Esophagus squamous epithelium (tissue), 4 donors: ENCODE measurements at regions not wholly inside any gene's neighbourhood (a gene's known extent, or its start where the extent isn't known, plus 50 kb on each side); places are given as distances from the start of the nearest gene placed in this dataset.

ENCODE experiments used
- POLR2A ChIP-seq, 4 donors: fragments of 450-650 bp; IDR thresholded peaks; one replicate each; pipeline ENCODE4 v1.6.1; 2017; ENCODE audit warnings: antibody characterized with exemption in 4 of 4, mild to moderate bottlenecking in 4 of 4, moderate library complexity in 3 of 4
- TF ChIP-seq, protein P1 (sequence below), 6 experiments: fragments of 450-650 bp in 4 of 6; fragments of 200-600 bp in 2 of 6; sonication (generic) in 2 of 6; IDR thresholded peaks; one replicate each; pipeline ENCODE4 v1.5.1; 2016 to 2019; ENCODE audit warnings: antibody characterized with exemption in 6 of 6, mild to moderate bottlenecking in 4 of 6, moderate library complexity in 4 of 6

- no peak for TF ChIP-seq POLR2A (IDR thresholded peaks at IDR 0.05)
- TF ChIP-seq, protein P1, sequence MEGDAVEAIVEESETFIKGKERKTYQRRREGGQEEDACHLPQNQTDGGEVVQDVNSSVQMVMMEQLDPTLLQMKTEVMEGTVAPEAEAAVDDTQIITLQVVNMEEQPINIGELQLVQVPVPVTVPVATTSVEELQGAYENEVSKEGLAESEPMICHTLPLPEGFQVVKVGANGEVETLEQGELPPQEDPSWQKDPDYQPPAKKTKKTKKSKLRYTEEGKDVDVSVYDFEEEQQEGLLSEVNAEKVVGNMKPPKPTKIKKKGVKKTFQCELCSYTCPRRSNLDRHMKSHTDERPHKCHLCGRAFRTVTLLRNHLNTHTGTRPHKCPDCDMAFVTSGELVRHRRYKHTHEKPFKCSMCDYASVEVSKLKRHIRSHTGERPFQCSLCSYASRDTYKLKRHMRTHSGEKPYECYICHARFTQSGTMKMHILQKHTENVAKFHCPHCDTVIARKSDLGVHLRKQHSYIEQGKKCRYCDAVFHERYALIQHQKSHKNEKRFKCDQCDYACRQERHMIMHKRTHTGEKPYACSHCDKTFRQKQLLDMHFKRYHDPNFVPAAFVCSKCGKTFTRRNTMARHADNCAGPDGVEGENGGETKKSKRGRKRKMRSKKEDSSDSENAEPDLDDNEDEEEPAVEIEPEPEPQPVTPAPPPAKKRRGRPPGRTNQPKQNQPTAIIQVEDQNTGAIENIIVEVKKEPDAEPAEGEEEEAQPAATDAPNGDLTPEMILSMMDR (IDR thresholded peaks at IDR 0.05), result peak; percentile 12 to 69 (median 43)
Measured at GRCh38 chr7:148941598-148942275, 57.6 kb upstream of the EZH2 start.
